H1 (cell line): ENCODE measurements at regions not wholly inside any gene's neighbourhood (a gene's known extent, or its start where the extent isn't known, plus 50 kb on each side); places are given as distances from the start of the nearest gene placed in this dataset.

Source experiments
- CTCF ChIA-PET: fragments of 300-600 bp; sonication (Branson Sonifier 250); formaldehyde crosslinking; loops from one replicate; lab custom pipeline; 2021; ENCODE audit not compliant: partially characterized antibody; lab: Charles Lee
- POLR2A ChIA-PET: fragments of 300-600 bp; sonication (Branson Sonifier 250); formaldehyde crosslinking; loops from one replicate; lab custom pipeline; 2021; ENCODE audit warnings: inconsistent platforms; ENCODE audit not compliant: partially characterized antibody; lab: Charles Lee
- DNase-seq, 2 experiments: peaks; one replicate each; pipeline versions ENCODE4 v3.0.0 to v3.0.0-alpha.2; 2010 to 2022; ENCODE audit warnings: low spot score in 2 of 2, low read depth in 1 of 2, mixed read lengths in 1 of 2
- FAIRE-seq: peaks from 2 replicates; lab custom pipeline; 2011; peaks lifted over from hg19 to GRCh38; lab: Jason Lieb, UNC
- H2AFZ ChIP-seq: 2 replicates; pipeline ENCODE4 v1.8.1; 2012; ENCODE audit warnings: low read length, inconsistent platforms
- H2AK5ac ChIP-seq: 2 replicates; pipeline ENCODE4 v1.6.1; 2013; ENCODE audit warnings: low read depth, low read length
- H2BK120ac ChIP-seq: replicated peaks from 2 replicates; pipeline ENCODE3; 2013; ENCODE audit warnings: low read depth, low read length, inconsistent platforms
- H2BK12ac ChIP-seq: 2 replicates; pipeline ENCODE4 v1.6.1; 2013; ENCODE audit warnings: low read depth, low read length
- H2BK15ac ChIP-seq: 2 replicates; pipeline ENCODE4 v1.6.1; 2013; ENCODE audit warnings: low read length
- H2BK20ac ChIP-seq: 2 replicates; pipeline ENCODE4 v1.6.1; 2013; ENCODE audit warnings: low read length
- H2BK5ac ChIP-seq: 2 replicates; pipeline ENCODE4 v1.6.1; 2013; ENCODE audit warnings: low read depth, low read length
- H3K14ac ChIP-seq: 2 replicates; pipeline ENCODE4 v1.6.1; 2013; ENCODE audit warnings: inconsistent platforms; ENCODE audit not compliant: insufficient read length
- H3K18ac ChIP-seq: 2 replicates; pipeline ENCODE4 v1.6.1; 2013; ENCODE audit warnings: low read length; ENCODE audit errors: extremely low read depth
- H3K23ac ChIP-seq: 2 replicates; pipeline ENCODE4 v1.6.1; 2013; ENCODE audit warnings: inconsistent platforms; ENCODE audit not compliant: insufficient read length
- H3K23me2 ChIP-seq: 2 replicates; pipeline ENCODE4 v1.6.1; 2013; ENCODE audit warnings: low read depth, low read length
- H3K27ac ChIP-seq: 2 replicates; pipeline ENCODE4 v1.6.1; 2011; ENCODE audit warnings: low read depth, low read length, inconsistent platforms
- H3K27me3 ChIP-seq, 4 experiments: replicated peaks in 1 of 4; 1 replicate in 1 of 4; 2 replicates in 3 of 4; pipeline versions ENCODE4 v1.6.1 to v1.8.1; 2011 to 2013; ENCODE audit warnings: low read length in 3 of 4, mild to moderate bottlenecking in 3 of 4, inconsistent platforms in 2 of 4, mixed read lengths in 2 of 4, moderate library complexity in 1 of 4; ENCODE audit not compliant: control insufficient read depth in 3 of 4, insufficient read depth in 3 of 4; ENCODE audit errors: extremely low read depth in 1 of 4
- H3K36me3 ChIP-seq, 4 experiments: 2 replicates each; pipeline versions ENCODE4 v1.6.1 to v1.8.1; 2011 to 2013; ENCODE audit warnings: mild to moderate bottlenecking in 4 of 4, low read length in 3 of 4, moderate library complexity in 2 of 4, control low read depth in 1 of 4, inconsistent platforms in 1 of 4; ENCODE audit not compliant: insufficient read depth in 4 of 4, control insufficient read depth in 2 of 4
- H3K4ac ChIP-seq: replicated peaks from 2 replicates; pipeline ENCODE3; 2013; ENCODE audit warnings: low read length, low read depth, mixed read lengths, inconsistent platforms; ENCODE audit not compliant: insufficient read length
- H3K4me1 ChIP-seq, 4 experiments: replicated peaks in 1 of 4; 1 replicate in 1 of 4; 2 replicates in 3 of 4; pipeline versions ENCODE4 v1.6.1 to v1.8.1; 2011 to 2013; ENCODE audit warnings: low read length in 3 of 4, inconsistent platforms in 2 of 4, mixed read lengths in 1 of 4; ENCODE audit not compliant: insufficient read depth in 4 of 4, control insufficient read depth in 3 of 4
- H3K4me2 ChIP-seq, 2 experiments: 2 replicates each; pipeline versions ENCODE4 v1.6.1 to v1.8.1; 2011 to 2013; ENCODE audit warnings: low read depth in 2 of 2, low read length in 2 of 2, control low read depth in 1 of 2, inconsistent platforms in 1 of 2, mild to moderate bottlenecking in 1 of 2; ENCODE audit not compliant: insufficient read depth in 1 of 2
- H3K4me3 ChIP-seq, 4 experiments: fragments of 200-600, 300-600 bp in 1 of 4; sonication (generic), shearing (Covaris generic), sonication (Bioruptor Twin) in 1 of 4; 2 replicates each; pipeline versions ENCODE4 v1.5.1 to v1.8.1; 2011 to 2016; ENCODE audit warnings: low read length in 4 of 4, low read depth in 3 of 4, control low read depth in 2 of 4, inconsistent platforms in 2 of 4, mild to moderate bottlenecking in 2 of 4, mixed read lengths in 1 of 4, moderate library complexity in 1 of 4; ENCODE audit not compliant: insufficient read depth in 2 of 4; ENCODE audit errors: extremely low read depth in 1 of 4
- H3K56ac ChIP-seq: replicated peaks from 2 replicates; pipeline ENCODE3; 2013; ENCODE audit warnings: low read depth, mild to moderate bottlenecking, mixed read lengths, low read length, inconsistent platforms; ENCODE audit not compliant: insufficient read length
- H3K79me1 ChIP-seq: 2 replicates; pipeline ENCODE4 v1.6.1; 2013; ENCODE audit warnings: low read depth, low read length, control low read depth
- H3K79me2 ChIP-seq, 2 experiments: 2 replicates each; pipeline versions ENCODE4 v1.6.1 to v1.8.1; 2012 to 2013; ENCODE audit warnings: low read length in 2 of 2, mild to moderate bottlenecking in 2 of 2, inconsistent platforms in 1 of 2; ENCODE audit not compliant: insufficient read depth in 2 of 2, control insufficient read depth in 1 of 2
- H3K9ac ChIP-seq, 4 experiments: replicated peaks in 1 of 4; 1 replicate in 1 of 4; 2 replicates in 3 of 4; pipeline versions ENCODE4 v1.6.1 to v1.8.1; 2011 to 2013; ENCODE audit warnings: low read depth in 3 of 4, low read length in 3 of 4, control low read depth in 2 of 4, mild to moderate bottlenecking in 2 of 4, moderate library complexity in 2 of 4, inconsistent platforms in 1 of 4; ENCODE audit errors: extremely low read depth in 1 of 4
- H3K9me3 ChIP-seq, 2 experiments: 2 replicates each; pipeline versions ENCODE4 v1.6.1 to v1.8.1; 2012 to 2013; ENCODE audit warnings: mild to moderate bottlenecking in 2 of 2, moderate library complexity in 2 of 2, control low read depth in 1 of 2, inconsistent platforms in 1 of 2, low read depth in 1 of 2, low read length in 1 of 2, mixed read lengths in 1 of 2; ENCODE audit not compliant: insufficient read depth in 2 of 2
- H4K20me1 ChIP-seq, 2 experiments: replicated peaks in 1 of 2; 2 replicates each; pipeline versions ENCODE3 to v1.8.1; 2011 to 2013; ENCODE audit warnings: inconsistent platforms in 2 of 2, low read length in 2 of 2, mild to moderate bottlenecking in 1 of 2; ENCODE audit not compliant: insufficient read depth in 2 of 2, control insufficient read depth in 1 of 2
- H4K5ac ChIP-seq: 2 replicates; pipeline ENCODE4 v1.6.1; 2013; ENCODE audit warnings: low read length, low read depth, mixed read lengths, inconsistent platforms; ENCODE audit not compliant: insufficient read length
- H4K8ac ChIP-seq: 2 replicates; pipeline ENCODE4 v1.8.0; 2013; ENCODE audit warnings: mild to moderate bottlenecking, moderate library complexity, low read length, inconsistent platforms; ENCODE audit not compliant: insufficient read depth; ENCODE audit errors: extremely low read depth
- H4K91ac ChIP-seq: replicated peaks from 2 replicates; pipeline ENCODE3; 2013; ENCODE audit warnings: low read length, mixed read lengths, inconsistent platforms; ENCODE audit not compliant: insufficient read length
- HDAC6 ChIP-seq: IDR thresholded peaks from one replicate; pipeline ENCODE4 v1.7.1; 2012; ENCODE audit warnings: low read depth, mild to moderate bottlenecking, inconsistent platforms, low read length, moderate library complexity
- PHF8 ChIP-seq: fragments of 200-600 bp; sonication (generic); conservative IDR thresholded peaks from 2 replicates; pipeline ENCODE4 v1.7.1; 2012; ENCODE audit warnings: low read depth, mild to moderate bottlenecking, inconsistent platforms, low read length, moderate library complexity
- SIN3A ChIP-seq, 2 experiments: IDR thresholded peaks in 1 of 2; conservative IDR thresholded peaks in 1 of 2; 2 replicates each; pipeline ENCODE4 v1.6.1; 2011 to 2012; ENCODE audit warnings: low read length in 2 of 2, improper control_type of control experiment in 1 of 2, low read depth in 1 of 2, mild to moderate bottlenecking in 1 of 2
- SIRT6 ChIP-seq: IDR thresholded peaks from one replicate; pipeline ENCODE4 v1.7.1; 2012; ENCODE audit warnings: low read length, inconsistent platforms
- TAF1 ChIP-seq: IDR thresholded peaks from 2 replicates; pipeline ENCODE4 v1.6.1; 2011; ENCODE audit warnings: mild to moderate bottlenecking, low read depth, low read length
- YY1 ChIP-seq: IDR thresholded peaks from 2 replicates; pipeline ENCODE4 v1.6.1; 2011; ENCODE audit warnings: low read depth, mild to moderate bottlenecking, low read length
- WGBS, 2 experiments: shearing (Covaris generic) in 1 of 2; methylation state at CpG; one replicate each; pipeline versions ENCODE4 v1.1.6 to v1.1.7; 2013 to 2015; ENCODE audit warnings: low lambda C conversion rate in 2 of 2, mixed read lengths in 2 of 2, inconsistent platforms in 1 of 2, low coverage in 1 of 2, missing lambda C conversion rate in 1 of 2; ENCODE audit not compliant: insufficient replicate concordance in 2 of 2, insufficient coverage in 1 of 2, insufficient read length in 1 of 2; ENCODE audit errors: extremely low coverage in 1 of 2, missing lambda C conversion rate in 1 of 2; 5-methylcytosine and 5-hydroxymethylcytosine counted together
- TF ChIP-seq, protein P1 (sequence below): IDR thresholded peaks from 2 replicates; pipeline ENCODE4 v1.6.1; 2011; ENCODE audit warnings: low read length, improper control_type of control experiment
- TF ChIP-seq, protein P2 (sequence below): IDR thresholded peaks from 2 replicates; pipeline ENCODE4 v1.6.1; 2012; ENCODE audit warnings: inconsistent platforms
- TF ChIP-seq, protein P3 (sequence below): IDR thresholded peaks from 2 replicates; pipeline ENCODE4 v1.6.1; 2011; ENCODE audit warnings: low read depth, mild to moderate bottlenecking, low read length; ENCODE audit not compliant: insufficient read depth
- TF ChIP-seq, protein P4 (sequence below): IDR thresholded peaks from 2 replicates; pipeline ENCODE4 v1.6.1; 2012; ENCODE audit warnings: inconsistent platforms

DNA sequence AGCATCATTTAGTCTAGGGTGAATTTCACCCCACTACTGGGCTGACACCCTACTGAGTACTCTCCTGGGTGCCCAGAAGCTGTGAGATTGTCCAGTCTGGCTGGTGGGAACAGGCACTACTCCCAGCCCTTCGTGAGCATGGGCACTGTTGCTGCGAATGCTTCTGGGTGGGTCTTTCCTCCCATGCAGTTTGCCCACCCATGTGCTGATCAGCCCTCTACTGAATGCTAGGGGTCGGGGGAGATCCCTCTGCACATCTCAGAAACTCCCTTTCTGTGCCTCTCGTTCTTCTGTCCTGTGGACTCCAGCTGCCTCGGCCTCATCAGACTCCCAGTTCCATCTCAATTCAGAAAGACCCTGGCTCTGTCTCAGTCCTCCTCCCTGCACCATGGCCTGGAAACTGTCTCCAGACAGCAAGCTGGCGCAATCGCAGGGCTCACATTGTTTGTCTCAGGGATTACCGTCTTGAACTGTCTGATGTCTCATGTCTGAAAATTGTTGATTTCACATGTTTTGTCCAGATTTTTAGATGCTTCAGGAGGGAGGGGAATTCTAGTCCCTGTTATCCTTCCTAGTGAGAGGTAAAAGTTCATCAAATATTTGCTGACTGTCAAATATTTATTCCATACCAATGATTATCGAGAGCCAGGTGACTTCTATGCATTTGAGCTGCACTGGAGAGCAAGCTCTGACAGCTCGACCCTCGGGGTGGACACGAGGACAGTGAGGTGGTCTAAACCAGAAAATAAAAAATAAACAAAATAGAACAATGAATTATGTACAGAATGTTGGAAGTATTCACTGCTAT lies 316.6 kb upstream of the RTL1 start:
- no peak overlapping the region for H3K18ac ChIP-seq
- H3K79me1 ChIP-seq: no peaks in the 10 kb centered on the region
- POLR2A ChIA-PET: no interaction called here
- H2BK15ac ChIP-seq: no peak overlapping the region
- no peak overlapping the region for H3K56ac ChIP-seq
- no peak overlapping the region for H3K4ac ChIP-seq
- no peak overlapping the region for H4K8ac ChIP-seq
- no peak overlapping the region for H3K23ac ChIP-seq
- H3K9me3 ChIP-seq: no peaks in the 10 kb centered on the region
- no peak overlapping the region for H2AFZ ChIP-seq
- 94% methylated on average over 12 of the region's 12 CpGs; no CpG with 5 or more reads in 1 of the 2 experiments for WGBS, 2 experiments
- peaks cover 5 to 25% (median 10%) of the 10 kb centered on the region in 4 experiments for H3K4me1 ChIP-seq
- CTCF ChIA-PET: interaction anchor here (1.2 kb wide), 1 partner anchor 319 kb away, joined by 5 read pairs; no protein-coding TSS in a partner anchor
- DNase-seq (peak in 1 of 2 experiments; percentile 26), FAIRE-seq (no peak)
- H3K36me3 ChIP-seq: no peaks in the 10 kb centered on the region
- H3K27ac ChIP-seq: no peak overlapping the region
- no peak overlapping the region for H2BK12ac ChIP-seq
- no peak overlapping the region for H3K4me2 ChIP-seq
- no peak overlapping the region for H3K9ac ChIP-seq
- H2AK5ac ChIP-seq: no peak overlapping the region
- no peak overlapping the region for H3K4me3 ChIP-seq
- no peaks in the 10 kb centered on the region for H3K79me2 ChIP-seq
- H2BK5ac ChIP-seq: no peak overlapping the region
- no peak overlapping the region for H2BK120ac ChIP-seq
- no peak overlapping the region for H4K5ac ChIP-seq
- H4K20me1 ChIP-seq: no peaks in the 10 kb centered on the region
- no peak overlapping the region for H2BK20ac ChIP-seq
- no peak overlapping the region for H3K14ac ChIP-seq
- peaks cover 0 to 15% (median 4%) of the 10 kb centered on the region in 4 experiments; a peak in 4 of 7 replicates for H3K27me3 ChIP-seq
- H3K23me2 ChIP-seq: no peaks in the 10 kb centered on the region
- H4K91ac ChIP-seq: no peak overlapping the region
- no peak for TF ChIP-seq PHF8
- TF ChIP-seq, protein P1, sequence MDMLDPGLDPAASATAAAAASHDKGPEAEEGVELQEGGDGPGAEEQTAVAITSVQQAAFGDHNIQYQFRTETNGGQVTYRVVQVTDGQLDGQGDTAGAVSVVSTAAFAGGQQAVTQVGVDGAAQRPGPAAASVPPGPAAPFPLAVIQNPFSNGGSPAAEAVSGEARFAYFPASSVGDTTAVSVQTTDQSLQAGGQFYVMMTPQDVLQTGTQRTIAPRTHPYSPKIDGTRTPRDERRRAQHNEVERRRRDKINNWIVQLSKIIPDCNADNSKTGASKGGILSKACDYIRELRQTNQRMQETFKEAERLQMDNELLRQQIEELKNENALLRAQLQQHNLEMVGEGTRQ: no peak
- TF ChIP-seq, protein P2, sequence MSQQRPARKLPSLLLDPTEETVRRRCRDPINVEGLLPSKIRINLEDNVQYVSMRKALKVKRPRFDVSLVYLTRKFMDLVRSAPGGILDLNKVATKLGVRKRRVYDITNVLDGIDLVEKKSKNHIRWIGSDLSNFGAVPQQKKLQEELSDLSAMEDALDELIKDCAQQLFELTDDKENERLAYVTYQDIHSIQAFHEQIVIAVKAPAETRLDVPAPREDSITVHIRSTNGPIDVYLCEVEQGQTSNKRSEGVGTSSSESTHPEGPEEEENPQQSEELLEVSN: no peak
- TF ChIP-seq, protein P3, sequence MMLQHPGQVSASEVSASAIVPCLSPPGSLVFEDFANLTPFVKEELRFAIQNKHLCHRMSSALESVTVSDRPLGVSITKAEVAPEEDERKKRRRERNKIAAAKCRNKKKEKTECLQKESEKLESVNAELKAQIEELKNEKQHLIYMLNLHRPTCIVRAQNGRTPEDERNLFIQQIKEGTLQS: no peak
- TF ChIP-seq HDAC6: no peak
- no peak for TF ChIP-seq SIRT6
- no peak for TF ChIP-seq YY1
- TF ChIP-seq TAF1: no peak
- TF ChIP-seq SIN3A (conservative IDR thresholded peaks at IDR 0.05 in 1 of 2, IDR thresholded peaks at IDR 0.05 in 1 of 2; ENCODE audit: low read depth in 1 of 2, low read length in 2 of 2): no peak
- TF ChIP-seq, protein P4, sequence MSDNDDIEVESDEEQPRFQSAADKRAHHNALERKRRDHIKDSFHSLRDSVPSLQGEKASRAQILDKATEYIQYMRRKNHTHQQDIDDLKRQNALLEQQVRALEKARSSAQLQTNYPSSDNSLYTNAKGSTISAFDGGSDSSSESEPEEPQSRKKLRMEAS: no peak
